ENCODE measurements at regions not wholly inside any gene's neighbourhood (a gene's known extent, or its start where the extent isn't known, plus 50 kb on each side); places are given as distances from the start of the nearest gene placed in this dataset.

- no peak for DNase-seq (ENCODE audit: low read depth in 2 of 2)
- no peaks in the 10 kb centered on the region for H3K79me2 ChIP-seq (ENCODE audit: control insufficient read depth, insufficient read depth, low read length)
- no peaks in the 10 kb centered on the region for H4K20me1 ChIP-seq (ENCODE audit: control insufficient read depth, extremely low read depth, insufficient read depth, low read length)
- no peak overlapping the region for H2AFZ ChIP-seq (ENCODE audit: low read length)
- TF ChIP-seq EZH2 (IDR thresholded peaks at IDR 0.05; ENCODE audit: low read length, missing control alignments): no peak
- no peak for TF ChIP-seq CTCF (conservative IDR thresholded peaks at IDR 0.05 in 1 of 2, IDR thresholded peaks at IDR 0.05 in 1 of 2; ENCODE audit: low read depth in 1 of 2, low read length in 2 of 2)
- no peak overlapping the region for H3K4me3 ChIP-seq (replicated peaks in 1 of 4; ENCODE audit: control extremely low read depth in 1 of 4, insufficient read depth in 1 of 4, low read depth in 3 of 4, low read length in 4 of 4)
- no peak overlapping the region for H3K9ac ChIP-seq (ENCODE audit: insufficient read depth, low read length)
- H3K9me3 ChIP-seq (ENCODE audit: control insufficient read depth, insufficient read depth, low read depth, low read length): no peaks in the 10 kb centered on the region
- H3K4me2 ChIP-seq (ENCODE audit: extremely low read depth, insufficient read depth, low read length): no peak overlapping the region
- no peaks in the 10 kb centered on the region for H3K27me3 ChIP-seq (ENCODE audit: control insufficient read depth, insufficient read depth, low read length)
- H3K36me3 ChIP-seq (ENCODE audit: control insufficient read depth, insufficient read depth, low read length): no peaks in the 10 kb centered on the region
- H3K4me1 ChIP-seq (ENCODE audit: control insufficient read depth, extremely low read depth, insufficient read depth, low read length): no peaks in the 10 kb centered on the region
- no peak overlapping the region for H3K27ac ChIP-seq (ENCODE audit: insufficient read depth, low read length)
Observed at GRCh38 chr5:25744908-25745307, 1100.1 kb upstream of the CDH10 start.

GRCh38 chr5:25716680-25717079 lies 1071.9 kb upstream of the CDH10 start:
- H3K27me3 ChIP-seq (ENCODE audit: control insufficient read depth, insufficient read depth, low read length): no peaks in the 10 kb centered on the region
- TF ChIP-seq CTCF (conservative IDR thresholded peaks at IDR 0.05 in 1 of 2, IDR thresholded peaks at IDR 0.05 in 1 of 2; ENCODE audit: low read depth in 1 of 2, low read length in 2 of 2) (no peak), EZH2 (IDR thresholded peaks at IDR 0.05; ENCODE audit: low read length, missing control alignments) (no peak)
- no peaks in the 10 kb centered on the region for H4K20me1 ChIP-seq (ENCODE audit: control insufficient read depth, extremely low read depth, insufficient read depth, low read length)
- no peak overlapping the region for H2AFZ ChIP-seq (ENCODE audit: low read length)
- H3K9ac ChIP-seq (ENCODE audit: insufficient read depth, low read length): no peak overlapping the region
- no peak for DNase-seq (ENCODE audit: low read depth in 2 of 2)
- H3K4me3 ChIP-seq (replicated peaks in 1 of 4; ENCODE audit: control extremely low read depth in 1 of 4, insufficient read depth in 1 of 4, low read depth in 3 of 4, low read length in 4 of 4): no peak overlapping the region
- no peak overlapping the region for H3K27ac ChIP-seq (ENCODE audit: insufficient read depth, low read length)
- H3K36me3 ChIP-seq (ENCODE audit: control insufficient read depth, insufficient read depth, low read length): no peaks in the 10 kb centered on the region
- H3K9me3 ChIP-seq (ENCODE audit: control insufficient read depth, insufficient read depth, low read depth, low read length): no peaks in the 10 kb centered on the region
- no peak overlapping the region for H3K4me2 ChIP-seq (ENCODE audit: extremely low read depth, insufficient read depth, low read length)
- no peaks in the 10 kb centered on the region for H3K79me2 ChIP-seq (ENCODE audit: control insufficient read depth, insufficient read depth, low read length)
- no peaks in the 10 kb centered on the region for H3K4me1 ChIP-seq (ENCODE audit: control insufficient read depth, extremely low read depth, insufficient read depth, low read length)

- no peak overlapping the region for H3K4me3 ChIP-seq (replicated peaks in 1 of 4; ENCODE audit: control extremely low read depth in 1 of 4, insufficient read depth in 1 of 4, low read depth in 3 of 4, low read length in 4 of 4)
- no peak for DNase-seq (ENCODE audit: low read depth in 2 of 2)
- H3K4me2 ChIP-seq (ENCODE audit: extremely low read depth, insufficient read depth, low read length): no peak overlapping the region
- H3K79me2 ChIP-seq (ENCODE audit: control insufficient read depth, insufficient read depth, low read length): no peaks in the 10 kb centered on the region
- H3K9me3 ChIP-seq (ENCODE audit: control insufficient read depth, insufficient read depth, low read depth, low read length): no peaks in the 10 kb centered on the region
- H3K27me3 ChIP-seq (ENCODE audit: control insufficient read depth, insufficient read depth, low read length): no peaks in the 10 kb centered on the region
- no peaks in the 10 kb centered on the region for H3K4me1 ChIP-seq (ENCODE audit: control insufficient read depth, extremely low read depth, insufficient read depth, low read length)
- no peaks in the 10 kb centered on the region for H4K20me1 ChIP-seq (ENCODE audit: control insufficient read depth, extremely low read depth, insufficient read depth, low read length)
- H3K27ac ChIP-seq (ENCODE audit: insufficient read depth, low read length): no peak overlapping the region
- no peak for TF ChIP-seq CTCF (conservative IDR thresholded peaks at IDR 0.05 in 1 of 2, IDR thresholded peaks at IDR 0.05 in 1 of 2; ENCODE audit: low read depth in 1 of 2, low read length in 2 of 2)
- no peak for TF ChIP-seq EZH2 (IDR thresholded peaks at IDR 0.05; ENCODE audit: low read length, missing control alignments)
- no peaks in the 10 kb centered on the region for H3K36me3 ChIP-seq (ENCODE audit: control insufficient read depth, insufficient read depth, low read length)
- no peak overlapping the region for H3K9ac ChIP-seq (ENCODE audit: insufficient read depth, low read length)
- H2AFZ ChIP-seq (ENCODE audit: low read length): no peak overlapping the region
Observed at GRCh38 chr5:25713259-25713658, 1068.5 kb upstream of the CDH10 start.

All from fibroblast of lung (primary cell).